IMR-90 (cell line): ENCODE measurements at regions not wholly inside any gene's neighbourhood (a gene's known extent, or its start where the extent isn't known, plus 50 kb on each side); places are given as distances from the start of the nearest gene placed in this dataset.

Experiments
- ATAC-seq: fragments of 200-7000 bp; cut with Tn5 transposase; 2 replicates; pipeline ENCODE4 v1.9.1; 2020; ENCODE audit warnings: low read depth, mild to moderate bottlenecking, moderate library complexity
- BruUV-seq: library from RNA; stranded (reverse); fragments of 400-500 nt; replicated peaks from 2 replicates; lab custom pipeline; 2021; lab: Mats Ljungman, UMichigan
- CTCF ChIA-PET: fragments of 300-600 bp; formaldehyde crosslinking; extraction: SDS; loops from one replicate; lab custom pipeline; 2021; ENCODE audit warnings: antibody characterized with exemption; lab: Yijun Ruan, JAX
- POLR2A ChIA-PET: fragments of 300-600 bp; sonication (Branson Sonifier 250); formaldehyde crosslinking; loops from one replicate; lab custom pipeline; 2022; ENCODE audit warnings: antibody characterized with exemption; ENCODE audit not compliant: unreplicated experiment; lab: Charles Lee
- DNase-seq: peaks from one replicate; pipeline ENCODE4 v3.0.0; 2013
- H2AFZ ChIP-seq: replicated peaks from 2 replicates; pipeline ENCODE3; 2013; ENCODE audit warnings: low read length, mild to moderate bottlenecking; ENCODE audit not compliant: poor library complexity
- H2AK5ac ChIP-seq: 2 replicates; pipeline ENCODE4 v1.6.1; 2013; ENCODE audit warnings: low read depth, low read length, inconsistent platforms
- H2AK9ac ChIP-seq: replicated peaks from 2 replicates; pipeline ENCODE3; 2013; ENCODE audit warnings: mild to moderate bottlenecking, low read depth, low read length, moderate library complexity; ENCODE audit not compliant: poor library complexity
- H2BK120ac ChIP-seq: 2 replicates; pipeline ENCODE4 v1.6.1; 2013; ENCODE audit warnings: low read depth, low read length, inconsistent platforms
- H2BK15ac ChIP-seq: 3 replicates; pipeline ENCODE4 v1.6.1; 2013; ENCODE audit warnings: low read depth, low read length, inconsistent platforms
- H2BK20ac ChIP-seq: 2 replicates; pipeline ENCODE4 v1.6.1; 2013; ENCODE audit warnings: low read depth, mild to moderate bottlenecking, inconsistent platforms, low read length, moderate library complexity
- H2BK5ac ChIP-seq: 2 replicates; pipeline ENCODE4 v1.6.1; 2013; ENCODE audit warnings: mild to moderate bottlenecking, low read depth, low read length, inconsistent platforms; ENCODE audit not compliant: poor library complexity, severe bottlenecking
- H3K14ac ChIP-seq: replicated peaks from 2 replicates; pipeline ENCODE4 v1.6.1; 2013; ENCODE audit warnings: low read depth, low read length, inconsistent platforms
- H3K18ac ChIP-seq: 2 replicates; pipeline ENCODE4 v1.6.1; 2013; ENCODE audit warnings: low read depth, low read length, control low read depth
- H3K23ac ChIP-seq: 2 replicates; pipeline ENCODE4 v1.6.1; 2013; ENCODE audit warnings: low read depth, low read length, inconsistent platforms
- H3K27ac ChIP-seq: 2 replicates; pipeline ENCODE4 v1.5.1; 2013; ENCODE audit warnings: mild to moderate bottlenecking, control low read depth, low read length; ENCODE audit not compliant: insufficient read depth
- H3K27me3 ChIP-seq: 2 replicates; pipeline ENCODE4 v1.6.1; 2013; ENCODE audit warnings: low read length; ENCODE audit not compliant: control insufficient read depth, insufficient read depth
- H3K36me3 ChIP-seq: 2 replicates; pipeline ENCODE4 v1.6.1; 2013; ENCODE audit warnings: low read length, mixed read lengths; ENCODE audit not compliant: control insufficient read depth, insufficient read depth
- H3K4ac ChIP-seq: 2 replicates; pipeline ENCODE4 v1.6.1; 2013; ENCODE audit warnings: low read depth, low read length, inconsistent platforms
- H3K4me1 ChIP-seq: 2 replicates; pipeline ENCODE4 v1.6.1; 2013; ENCODE audit warnings: low read length, mixed read lengths; ENCODE audit not compliant: control insufficient read depth, insufficient read depth
- H3K4me2 ChIP-seq: 2 replicates; pipeline ENCODE4 v1.6.1; 2013; ENCODE audit warnings: low read depth, mild to moderate bottlenecking, control low read depth, low read length, moderate library complexity
- H3K4me3 ChIP-seq: 2 replicates; pipeline ENCODE4 v1.5.1; 2013; ENCODE audit warnings: low read depth, mild to moderate bottlenecking, control low read depth, low read length, moderate library complexity; ENCODE audit not compliant: insufficient read depth
- H3K56ac ChIP-seq: 2 replicates; pipeline ENCODE4 v1.6.1; 2013; ENCODE audit warnings: low read length, inconsistent platforms; ENCODE audit not compliant: insufficient read depth; ENCODE audit errors: extremely low read depth
- H3K79me1 ChIP-seq, 2 experiments: 2 replicates each; pipeline ENCODE4 v1.6.1; 2013; ENCODE audit warnings: low read length in 2 of 2, inconsistent platforms in 1 of 2, low read depth in 1 of 2
- H3K9ac ChIP-seq: 2 replicates; pipeline ENCODE4 v1.6.1; 2013; ENCODE audit warnings: low read depth, low read length, control low read depth
- H3K9me1 ChIP-seq: 2 replicates; pipeline ENCODE4 v1.6.1; 2013; ENCODE audit warnings: low read length, inconsistent platforms; ENCODE audit not compliant: insufficient read depth
- H3K9me3 ChIP-seq: 2 replicates; pipeline ENCODE4 v1.6.1; 2013; ENCODE audit warnings: low read length; ENCODE audit not compliant: control insufficient read depth, insufficient read depth
- H4K20me1 ChIP-seq: 2 replicates; pipeline ENCODE4 v1.6.1; 2013; ENCODE audit warnings: low read length, inconsistent platforms; ENCODE audit not compliant: insufficient read depth
- H4K5ac ChIP-seq: 2 replicates; pipeline ENCODE4 v1.6.1; 2013; ENCODE audit warnings: mild to moderate bottlenecking, low read depth, low read length, control low read depth
- H4K8ac ChIP-seq, 2 experiments: 2 replicates each; pipeline ENCODE4 v1.6.1; 2013; ENCODE audit warnings: low read depth in 2 of 2, low read length in 2 of 2, control low read depth in 1 of 2, inconsistent platforms in 1 of 2
- H4K91ac ChIP-seq: 2 replicates; pipeline ENCODE4 v1.6.1; 2013; ENCODE audit warnings: low read depth, low read length, inconsistent platforms; ENCODE audit not compliant: insufficient read depth
- BHLHE40 ChIP-seq: fragments of 150-350 bp; IDR thresholded peaks from 2 replicates; pipeline ENCODE4 v1.6.1; 2016; ENCODE audit warnings: mild to moderate bottlenecking, low read depth, low read length
- CEBPB ChIP-seq: IDR thresholded peaks from 2 replicates; pipeline ENCODE4 v1.6.1; 2012; ENCODE audit warnings: low read depth, low read length, improper control_type of control experiment
- CTCF ChIP-seq: conservative IDR thresholded peaks from 2 replicates; pipeline ENCODE4 v1.5.1; 2012; ENCODE audit warnings: mild to moderate bottlenecking, low read depth, low read length, improper control_type of control experiment
- ELK1 ChIP-seq: fragments of 150-350 bp; IDR thresholded peaks from 2 replicates; pipeline ENCODE4 v1.6.1; 2016; ENCODE audit warnings: low read depth, mild to moderate bottlenecking, low read length, moderate library complexity, borderline replicate concordance
- FOS ChIP-seq: fragments of 150-350 bp; IDR thresholded peaks from 2 replicates; pipeline ENCODE4 v1.6.1; 2016; ENCODE audit warnings: low read depth, low read length
- MAZ ChIP-seq: IDR thresholded peaks from 2 replicates; pipeline ENCODE4 v1.6.1; 2012; ENCODE audit warnings: low read depth, mild to moderate bottlenecking, low read length, improper control_type of control experiment, moderate library complexity, borderline replicate concordance
- MXI1 ChIP-seq: IDR thresholded peaks from 2 replicates; pipeline ENCODE4 v1.6.1; 2012; ENCODE audit warnings: low read depth, mild to moderate bottlenecking, low read length, moderate library complexity, borderline replicate concordance
- POLR2A ChIP-seq: IDR thresholded peaks from 2 replicates; pipeline ENCODE4 v1.6.1; 2012; ENCODE audit warnings: mild to moderate bottlenecking, low read depth, low read length
- RAD21 ChIP-seq: IDR thresholded peaks from 2 replicates; pipeline ENCODE4 v1.6.1; 2012; ENCODE audit warnings: low read length, improper control_type of control experiment
- RFX5 ChIP-seq: IDR thresholded peaks from 2 replicates; pipeline ENCODE4 v1.8.0; 2012; ENCODE audit warnings: low read depth, mild to moderate bottlenecking, low read length, moderate library complexity
- SMC3 ChIP-seq: fragments of 150-350 bp; IDR thresholded peaks from 2 replicates; pipeline ENCODE4 v1.6.1; 2016; ENCODE audit warnings: low read depth, mild to moderate bottlenecking, antibody characterized with exemption, low read length, moderate library complexity
- USF2 ChIP-seq: fragments of 150-350 bp; IDR thresholded peaks from 2 replicates; pipeline ENCODE4 v1.6.1; 2017; ENCODE audit warnings: mild to moderate bottlenecking, antibody characterized with exemption, low read length, low read depth
- WGBS, 2 experiments: methylation state at CpG; one replicate each; pipeline versions ENCODE4 v1.1.5 to v1.1.7; 2013; ENCODE audit warnings: missing lambda C conversion rate in 2 of 2; ENCODE audit not compliant: insufficient read length in 1 of 2; ENCODE audit errors: extremely low coverage in 2 of 2; 5-methylcytosine and 5-hydroxymethylcytosine counted together
- dilution Hi-C: fragments of 300-500 bp; cut with HindIII; formaldehyde crosslinking; loops from one replicate; pipeline ENCODE4 v1.14.3; 2018; ENCODE audit warnings: low sequenced_read_pairs; ENCODE audit not compliant: unreplicated experiment
- in situ Hi-C: fragments of 300-500 bp; cut with MboI; formaldehyde crosslinking; loops from 3 replicates; pipeline ENCODE4 v1.14.3; 2019; ENCODE audit warnings: low sequenced_read_pairs, inconsistent platforms, mixed read lengths
- intact Hi-C: fragments of 100-400 bp; cut with micrococcal nuclease; formaldehyde crosslinking; loops from 2 replicates; pipeline ENCODE4 v1.10.0; 2022

- Histone ChIP-seq H3K9me1 (no peaks in the 10 kb centered on the region), H4K91ac (no peak overlapping the region), H3K36me3 (no peaks in the 10 kb centered on the region), H4K8ac (no peak overlapping the region), H4K5ac (no peak overlapping the region), H2BK5ac (no peak overlapping the region), H3K27me3 (no peaks in the 10 kb centered on the region), H2AFZ (no peak overlapping the region), H3K79me1 (no peaks in the 10 kb centered on the region), H3K4me3 (no peak overlapping the region), H4K20me1 (no peaks in the 10 kb centered on the region), H3K4me2 (no peak overlapping the region), H3K14ac (no peak overlapping the region), H2BK120ac (no peak overlapping the region), H2AK9ac (no peak overlapping the region), H3K4me1 (no peaks in the 10 kb centered on the region), H2BK15ac (no peak overlapping the region), H3K9me3 (peaks cover 40% of the 10 kb centered on the region), H2BK20ac (no peak overlapping the region), H3K23ac (no peak overlapping the region), H3K4ac (no peak overlapping the region), H3K56ac (no peak overlapping the region), H3K9ac (no peak overlapping the region), H3K27ac (no peak overlapping the region), H2AK5ac (no peak overlapping the region), H3K18ac (no peak overlapping the region)
- CTCF ChIA-PET: no interaction called here
- dilution Hi-C loops (no loop called here), in situ Hi-C loops (no loop called here), intact Hi-C loops (no loop called here)
- TF ChIP-seq FOS (no peak), ELK1 (no peak), MAZ (no peak), SMC3 (no peak), USF2 (no peak), CEBPB (no peak), POLR2A (no peak), BHLHE40 (no peak), RAD21 (no peak), CTCF (no peak), RFX5 (no peak), MXI1 (no peak)
- POLR2A ChIA-PET: no interaction called here
- WGBS, 2 experiments: no CpG with 5 or more reads among the region's 14 CpGs
- no peak for ATAC-seq
- no TSS peak for BruUV-seq
- DNase-seq: no peak
Observed at GRCh38 chr1:5265438-5266075, 611.1 kb downstream of the AJAP1 start.
